ENCODE measurements at regions not wholly inside any gene's neighbourhood (a gene's known extent, or its start where the extent isn't known, plus 50 kb on each side); places are given as distances from the start of the nearest gene placed in this dataset.
"Not testable (repeated sequence)": the region's sequence is repeated elsewhere in the genome, so short reads cannot be mapped to it uniquely, and the experiment has no call there.

DNA sequence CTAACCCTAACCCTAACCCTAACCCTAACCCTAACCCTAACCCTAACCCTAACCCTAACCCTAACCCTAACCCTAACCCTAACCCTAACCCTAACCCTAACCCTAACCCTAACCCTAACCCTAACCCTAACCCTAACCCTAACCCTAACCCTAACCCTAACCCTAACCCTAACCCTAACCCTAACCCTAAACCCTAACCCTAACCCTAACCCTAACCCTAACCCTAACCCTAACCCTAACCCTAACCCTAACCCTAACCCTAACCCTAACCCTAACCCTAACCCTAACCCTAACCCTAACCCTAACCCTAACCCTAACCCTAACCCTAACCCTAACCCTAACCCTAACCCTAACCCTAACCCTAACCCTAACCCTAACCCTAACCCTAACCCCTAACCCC is 80.6 kb upstream of the PLEKHG4B start:
- TF ChIP-seq, protein P1, sequence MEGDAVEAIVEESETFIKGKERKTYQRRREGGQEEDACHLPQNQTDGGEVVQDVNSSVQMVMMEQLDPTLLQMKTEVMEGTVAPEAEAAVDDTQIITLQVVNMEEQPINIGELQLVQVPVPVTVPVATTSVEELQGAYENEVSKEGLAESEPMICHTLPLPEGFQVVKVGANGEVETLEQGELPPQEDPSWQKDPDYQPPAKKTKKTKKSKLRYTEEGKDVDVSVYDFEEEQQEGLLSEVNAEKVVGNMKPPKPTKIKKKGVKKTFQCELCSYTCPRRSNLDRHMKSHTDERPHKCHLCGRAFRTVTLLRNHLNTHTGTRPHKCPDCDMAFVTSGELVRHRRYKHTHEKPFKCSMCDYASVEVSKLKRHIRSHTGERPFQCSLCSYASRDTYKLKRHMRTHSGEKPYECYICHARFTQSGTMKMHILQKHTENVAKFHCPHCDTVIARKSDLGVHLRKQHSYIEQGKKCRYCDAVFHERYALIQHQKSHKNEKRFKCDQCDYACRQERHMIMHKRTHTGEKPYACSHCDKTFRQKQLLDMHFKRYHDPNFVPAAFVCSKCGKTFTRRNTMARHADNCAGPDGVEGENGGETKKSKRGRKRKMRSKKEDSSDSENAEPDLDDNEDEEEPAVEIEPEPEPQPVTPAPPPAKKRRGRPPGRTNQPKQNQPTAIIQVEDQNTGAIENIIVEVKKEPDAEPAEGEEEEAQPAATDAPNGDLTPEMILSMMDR (IDR thresholded peaks at IDR 0.05), result not testable (repeated sequence)
- TF ChIP-seq POLR2A, EP300 (IDR thresholded peaks at IDR 0.05): not testable (repeated sequence)

Measured in ovary (tissue), 3 donors.